Mesenchymal stem cell (in vitro differentiated cells and primary cell): ENCODE measurements at regions not wholly inside any gene's neighbourhood (a gene's known extent, or its start where the extent isn't known, plus 50 kb on each side); places are given as distances from the start of the nearest gene placed in this dataset.

ENCODE experiments used
- DNase-seq: peaks from one replicate; pipeline ENCODE4 v3.0.0-alpha.2; 2013
- H2AFZ ChIP-seq: one replicate; pipeline ENCODE4 v1.6.1; 2013; ENCODE audit warnings: low read depth, mild to moderate bottlenecking, control low read depth, inconsistent platforms, low read length, moderate library complexity
- H2AK5ac ChIP-seq: 2 replicates; pipeline ENCODE4 v1.6.1; 2013; ENCODE audit warnings: low read length, moderate library complexity, mild to moderate bottlenecking, inconsistent platforms; ENCODE audit not compliant: severe bottlenecking
- H2BK120ac ChIP-seq: one replicate; pipeline ENCODE4 v1.6.1; 2013; ENCODE audit warnings: low read depth, mild to moderate bottlenecking, inconsistent platforms, low read length, moderate library complexity
- H2BK12ac ChIP-seq, 2 experiments: one replicate each; pipeline ENCODE4 v1.6.1; 2013; ENCODE audit warnings: inconsistent platforms in 2 of 2, low read length in 2 of 2, mild to moderate bottlenecking in 2 of 2, moderate library complexity in 2 of 2, control low read depth in 1 of 2
- H2BK15ac ChIP-seq: one replicate; pipeline ENCODE4 v1.6.1; 2013; ENCODE audit warnings: mild to moderate bottlenecking, low read depth, inconsistent platforms; ENCODE audit not compliant: poor library complexity, severe bottlenecking
- H2BK5ac ChIP-seq: 2 replicates; pipeline ENCODE4 v1.6.1; 2013; ENCODE audit warnings: low read depth, mild to moderate bottlenecking, low read length, control low read depth, inconsistent platforms; ENCODE audit not compliant: poor library complexity, severe bottlenecking
- H3K14ac ChIP-seq, 2 experiments: one replicate each; pipeline ENCODE4 v1.6.1; 2013; ENCODE audit warnings: inconsistent platforms in 2 of 2, low read length in 2 of 2, control low read depth in 1 of 2, mild to moderate bottlenecking in 1 of 2, moderate library complexity in 1 of 2
- H3K18ac ChIP-seq, 2 experiments: one replicate each; pipeline ENCODE4 v1.6.1; 2013; ENCODE audit warnings: inconsistent platforms in 2 of 2, low read length in 2 of 2, control low read depth in 1 of 2, low read depth in 1 of 2, mild to moderate bottlenecking in 1 of 2
- H3K23ac ChIP-seq, 2 experiments: one replicate each; pipeline ENCODE4 v1.6.1; 2013; ENCODE audit warnings: inconsistent platforms in 2 of 2, low read length in 2 of 2, mild to moderate bottlenecking in 2 of 2, moderate library complexity in 2 of 2, control low read depth in 1 of 2
- H3K27ac ChIP-seq: 2 replicates; pipeline ENCODE4 v1.5.1; 2013; ENCODE audit warnings: mild to moderate bottlenecking, moderate library complexity, low read length, control low read depth, inconsistent platforms; ENCODE audit not compliant: poor library complexity, severe bottlenecking
- H3K27me3 ChIP-seq, 2 experiments: 2 replicates each; pipeline versions ENCODE4 v1.6.1 to v1.7.0; 2013; ENCODE audit warnings: low read length in 2 of 2, mild to moderate bottlenecking in 2 of 2, moderate library complexity in 2 of 2, control low read depth in 1 of 2, inconsistent platforms in 1 of 2; ENCODE audit not compliant: control insufficient read depth in 1 of 2, insufficient read depth in 1 of 2
- H3K36me3 ChIP-seq, 2 experiments: 2 replicates each; pipeline versions ENCODE4 v1.6.1 to v1.7.0; 2013; ENCODE audit warnings: low read length in 2 of 2, control low read depth in 1 of 2, inconsistent platforms in 1 of 2, low read depth in 1 of 2, mild to moderate bottlenecking in 1 of 2; ENCODE audit not compliant: insufficient read depth in 2 of 2, control insufficient read depth in 1 of 2
- H3K4ac ChIP-seq, 2 experiments: one replicate each; pipeline ENCODE4 v1.6.1; 2013; ENCODE audit warnings: inconsistent platforms in 2 of 2, low read length in 2 of 2, mild to moderate bottlenecking in 2 of 2, moderate library complexity in 2 of 2, control low read depth in 1 of 2, low read depth in 1 of 2
- H3K4me1 ChIP-seq: 2 replicates; pipeline ENCODE4 v1.6.1; 2013; ENCODE audit warnings: low read depth, low read length, control low read depth; ENCODE audit not compliant: control insufficient read depth, insufficient read depth
- H3K4me2 ChIP-seq: 2 replicates; pipeline ENCODE4 v1.6.1; 2013; ENCODE audit warnings: low read length, mild to moderate bottlenecking, inconsistent platforms; ENCODE audit not compliant: poor library complexity, severe bottlenecking
- H3K4me3 ChIP-seq, 2 experiments: 2 replicates each; pipeline versions ENCODE4 v1.5.1 to v1.7.0; 2013; ENCODE audit warnings: low read length in 2 of 2, mild to moderate bottlenecking in 2 of 2, control low read depth in 1 of 2, low read depth in 1 of 2; ENCODE audit not compliant: insufficient read depth in 1 of 2
- H3K79me1 ChIP-seq: replicated peaks from 2 replicates; pipeline ENCODE4 v1.6.1; 2013; ENCODE audit warnings: mild to moderate bottlenecking, control low read depth, low read length, inconsistent platforms; ENCODE audit not compliant: poor library complexity, severe bottlenecking
- H3K9ac ChIP-seq: 2 replicates; pipeline ENCODE4 v1.7.0; 2013; ENCODE audit warnings: mild to moderate bottlenecking, low read length, moderate library complexity
- H3K9me3 ChIP-seq: 2 replicates; pipeline ENCODE4 v1.7.0; 2013; ENCODE audit warnings: mild to moderate bottlenecking, low read length; ENCODE audit not compliant: control insufficient read depth
- H4K8ac ChIP-seq: one replicate; pipeline ENCODE4 v1.6.1; 2013; ENCODE audit warnings: inconsistent platforms, mild to moderate bottlenecking, low read length, moderate library complexity
- H4K91ac ChIP-seq: one replicate; pipeline ENCODE4 v1.6.1; 2013; ENCODE audit warnings: mild to moderate bottlenecking, low read length, inconsistent platforms
- WGBS: methylation state at CpG from one replicate; pipeline ENCODE4 v1.1.7; 2013; ENCODE audit warnings: mixed read lengths; 5-methylcytosine and 5-hydroxymethylcytosine counted together

GRCh38 chr7:54880326-54880989 is 121.4 kb upstream of the SEC61G start:
- Histone ChIP-seq H3K18ac (no peak overlapping the region), H3K4ac (no peak overlapping the region), H2AFZ (no peak overlapping the region), H3K14ac (no peak overlapping the region), H3K27me3 (no peaks in the 10 kb centered on the region), H3K79me1 (no peaks in the 10 kb centered on the region), H4K8ac (no peak overlapping the region), H2AK5ac (no peak overlapping the region), H3K36me3 (no peaks in the 10 kb centered on the region), H3K9ac (no peak overlapping the region), H3K27ac (peak overlapping the region; percentile 92), H4K91ac (no peak overlapping the region), H3K9me3 (no peaks in the 10 kb centered on the region), H3K23ac (no peak overlapping the region), H3K4me3 (no peak overlapping the region), H2BK120ac (no peak overlapping the region), H2BK5ac (no peak overlapping the region), H3K4me2 (peak overlapping the region; percentile 40), H2BK12ac (no peak overlapping the region), H2BK15ac (no peak overlapping the region), H3K4me1 (peaks cover 8% of the 10 kb centered on the region)
- DNase-seq = no peak
- WGBS = 84% methylated on average over 8 of the region's 11 CpGs

- Histone ChIP-seq H3K4ac (no peak overlapping the region), H3K4me1 (peaks cover 8% of the 10 kb centered on the region), H2BK5ac (no peak overlapping the region), H3K36me3 (no peaks in the 10 kb centered on the region), H3K23ac (no peak overlapping the region), H3K9me3 (no peaks in the 10 kb centered on the region), H2AFZ (no peak overlapping the region), H2BK12ac (no peak overlapping the region), H2BK15ac (no peak overlapping the region), H3K14ac (no peak overlapping the region), H3K27ac (no peak overlapping the region), H4K91ac (no peak overlapping the region), H3K79me1 (no peaks in the 10 kb centered on the region), H2AK5ac (no peak overlapping the region), H3K9ac (no peak overlapping the region), H3K4me2 (no peak overlapping the region), H2BK120ac (no peak overlapping the region), H3K27me3 (no peaks in the 10 kb centered on the region), H3K4me3 (no peak overlapping the region), H4K8ac (no peak overlapping the region), H3K18ac (no peak overlapping the region)
- no peak for DNase-seq
- 84% methylated on average over 2 of the region's 3 CpGs for WGBS
Observed at GRCh38 chr7:54881816-54882520, 123.0 kb upstream of the SEC61G start.

GRCh38 chr7:54882694-54883093 is 123.7 kb upstream of the SEC61G start:
- WGBS = 100% methylated on average over 1 of the region's 1 CpG
- Histone ChIP-seq H3K79me1 (no peaks in the 10 kb centered on the region), H2BK15ac (no peak overlapping the region), H3K9me3 (no peaks in the 10 kb centered on the region), H3K36me3 (no peaks in the 10 kb centered on the region), H3K27ac (no peak overlapping the region), H3K4ac (no peak overlapping the region), H2AFZ (no peak overlapping the region), H3K18ac (peak overlapping the region in 1 of 2 experiments; percentile 5), H2BK5ac (no peak overlapping the region), H3K14ac (no peak overlapping the region), H3K4me1 (peaks cover 8% of the 10 kb centered on the region), H3K4me3 (no peak overlapping the region), H4K91ac (no peak overlapping the region), H3K27me3 (no peaks in the 10 kb centered on the region), H3K9ac (no peak overlapping the region), H2AK5ac (peak overlapping the region; percentile 31), H3K23ac (no peak overlapping the region), H2BK120ac (no peak overlapping the region), H2BK12ac (no peak overlapping the region), H3K4me2 (no peak overlapping the region), H4K8ac (no peak overlapping the region)
- no peak for DNase-seq

DNA sequence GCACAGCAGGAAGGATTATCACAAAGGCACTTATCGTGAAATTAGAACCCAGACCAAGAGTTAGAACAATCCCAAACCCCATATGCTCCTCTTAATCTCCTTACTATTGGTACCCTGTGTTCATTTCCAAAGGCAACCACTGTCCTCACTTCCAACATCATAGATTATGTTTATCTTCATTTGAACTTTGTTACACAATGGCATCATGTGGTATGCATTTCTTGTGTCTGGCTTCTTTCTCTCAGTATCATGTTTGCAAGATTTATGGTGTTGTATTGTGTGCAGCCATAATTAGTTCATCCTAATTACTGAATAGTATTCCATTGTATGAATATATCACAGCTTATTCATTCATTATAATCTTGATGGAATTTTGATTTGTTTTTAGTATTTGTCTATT is 124.6 kb upstream of the SEC61G start:
- H2BK15ac ChIP-seq = no peak overlapping the region
- no peak overlapping the region for H3K14ac ChIP-seq
- H2AK5ac ChIP-seq = no peak overlapping the region
- no peaks in the 10 kb centered on the region for H3K9me3 ChIP-seq
- no peaks in the 10 kb centered on the region for H3K27me3 ChIP-seq
- no peaks in the 10 kb centered on the region for H3K36me3 ChIP-seq
- no peak overlapping the region for H3K23ac ChIP-seq
- H3K4me3 ChIP-seq = no peak overlapping the region
- no peak overlapping the region for H3K27ac ChIP-seq
- H2BK12ac ChIP-seq = no peak overlapping the region
- no peak overlapping the region for H4K8ac ChIP-seq
- H3K18ac ChIP-seq = no peak overlapping the region
- H4K91ac ChIP-seq = no peak overlapping the region
- H3K4me2 ChIP-seq = no peak overlapping the region
- H2AFZ ChIP-seq = no peak overlapping the region
- no peaks in the 10 kb centered on the region for H3K79me1 ChIP-seq
- H3K9ac ChIP-seq = no peak overlapping the region
- H2BK120ac ChIP-seq = no peak overlapping the region
- peaks cover 10% of the 10 kb centered on the region for H3K4me1 ChIP-seq
- 100% methylated on average over 1 of the region's 1 CpG for WGBS
- no peak for DNase-seq
- no peak overlapping the region for H3K4ac ChIP-seq
- no peak overlapping the region for H2BK5ac ChIP-seq
